ENCODE measurements at regions not wholly inside any gene's neighbourhood (a gene's known extent, or its start where the extent isn't known, plus 50 kb on each side); places are given as distances from the start of the nearest gene placed in this dataset.

- TF ChIP-seq, protein P1, sequence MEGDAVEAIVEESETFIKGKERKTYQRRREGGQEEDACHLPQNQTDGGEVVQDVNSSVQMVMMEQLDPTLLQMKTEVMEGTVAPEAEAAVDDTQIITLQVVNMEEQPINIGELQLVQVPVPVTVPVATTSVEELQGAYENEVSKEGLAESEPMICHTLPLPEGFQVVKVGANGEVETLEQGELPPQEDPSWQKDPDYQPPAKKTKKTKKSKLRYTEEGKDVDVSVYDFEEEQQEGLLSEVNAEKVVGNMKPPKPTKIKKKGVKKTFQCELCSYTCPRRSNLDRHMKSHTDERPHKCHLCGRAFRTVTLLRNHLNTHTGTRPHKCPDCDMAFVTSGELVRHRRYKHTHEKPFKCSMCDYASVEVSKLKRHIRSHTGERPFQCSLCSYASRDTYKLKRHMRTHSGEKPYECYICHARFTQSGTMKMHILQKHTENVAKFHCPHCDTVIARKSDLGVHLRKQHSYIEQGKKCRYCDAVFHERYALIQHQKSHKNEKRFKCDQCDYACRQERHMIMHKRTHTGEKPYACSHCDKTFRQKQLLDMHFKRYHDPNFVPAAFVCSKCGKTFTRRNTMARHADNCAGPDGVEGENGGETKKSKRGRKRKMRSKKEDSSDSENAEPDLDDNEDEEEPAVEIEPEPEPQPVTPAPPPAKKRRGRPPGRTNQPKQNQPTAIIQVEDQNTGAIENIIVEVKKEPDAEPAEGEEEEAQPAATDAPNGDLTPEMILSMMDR (conservative IDR thresholded peaks at IDR 0.05; ENCODE audit: control insufficient read depth, insufficient read depth, low read depth, low read length) = no peak
- no peak for DNase-seq (ENCODE audit: low read depth)
- no peak overlapping the region for H3K4me3 ChIP-seq (ENCODE audit: control insufficient read depth, low read depth, low read length)
These were observed 481.1 kb downstream of the CBLN2 start for GRCh38 chr18:72063001-72063400.

- TF ChIP-seq, protein P1 (conservative IDR thresholded peaks at IDR 0.05; ENCODE audit: control insufficient read depth, insufficient read depth, low read depth, low read length) = no peak
- H3K4me3 ChIP-seq (ENCODE audit: control insufficient read depth, low read depth, low read length) = no peak overlapping the region
- no peak for DNase-seq (ENCODE audit: low read depth)
These were observed 485.3 kb downstream of the CBLN2 start for GRCh38 chr18:72058851-72059250.

- no peak overlapping the region for H3K4me3 ChIP-seq (ENCODE audit: control insufficient read depth, low read depth, low read length)
- TF ChIP-seq, protein P1 (conservative IDR thresholded peaks at IDR 0.05; ENCODE audit: control insufficient read depth, insufficient read depth, low read depth, low read length) = no peak
- no peak for DNase-seq (ENCODE audit: low read depth)
These were observed 488.0 kb downstream of the CBLN2 start for GRCh38 chr18:72056171-72056570.

- TF ChIP-seq, protein P1 (conservative IDR thresholded peaks at IDR 0.05; ENCODE audit: control insufficient read depth, insufficient read depth, low read depth, low read length) = no peak
- DNase-seq (ENCODE audit: low read depth) = no peak
- H3K4me3 ChIP-seq (ENCODE audit: control insufficient read depth, low read depth, low read length) = no peak overlapping the region
These were observed 502.7 kb downstream of the CBLN2 start for GRCh38 chr18:72041313-72042032.

- TF ChIP-seq, protein P1 (conservative IDR thresholded peaks at IDR 0.05; ENCODE audit: control insufficient read depth, insufficient read depth, low read depth, low read length) = no peak
- H3K4me3 ChIP-seq (ENCODE audit: control insufficient read depth, low read depth, low read length) = no peak overlapping the region
- peak; percentile 0 for DNase-seq (ENCODE audit: low read depth)
These were observed 530.7 kb downstream of the CBLN2 start for GRCh38 chr18:72013427-72013850.

DNA sequence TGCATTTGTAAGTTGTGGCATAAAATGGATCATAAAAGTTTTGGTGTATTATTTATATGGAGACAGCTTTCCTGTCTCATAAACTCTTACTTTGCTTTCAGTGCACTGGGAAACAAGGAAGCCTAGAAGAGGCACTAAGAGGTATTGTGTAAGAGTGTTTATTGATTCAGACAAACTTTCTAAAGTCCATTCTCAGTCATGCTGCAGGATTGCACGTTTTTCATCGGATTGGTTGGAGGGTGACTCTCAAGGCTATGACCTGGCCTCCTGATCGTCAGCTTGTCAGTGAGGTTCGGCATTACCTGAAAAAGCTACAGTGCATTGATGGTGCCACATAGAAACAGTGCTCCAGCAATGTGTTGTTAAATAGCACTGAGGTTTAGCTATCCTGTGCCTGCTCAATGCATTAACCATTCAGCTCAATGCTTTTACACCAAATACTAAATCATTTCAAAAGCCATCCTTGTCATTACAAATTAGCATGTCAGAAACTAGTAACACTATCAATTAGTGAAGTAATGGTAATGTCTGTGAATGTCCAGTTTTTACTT, 545.5 kb downstream of the CBLN2 start:
- TF ChIP-seq, protein P1 (conservative IDR thresholded peaks at IDR 0.05; ENCODE audit: control insufficient read depth, insufficient read depth, low read depth, low read length) = no peak
- no peak overlapping the region for H3K4me3 ChIP-seq (ENCODE audit: control insufficient read depth, low read depth, low read length)
- no peak for DNase-seq (ENCODE audit: low read depth)
